K562 (cell line): ENCODE measurements at regions not wholly inside any gene's neighbourhood (a gene's known extent, or its start where the extent isn't known, plus 50 kb on each side); places are given as distances from the start of the nearest gene placed in this dataset.

Experiments used
- ATAC-seq: fragments of 200-7000 bp; cut with Tn5 transposase; 3 replicates; pipeline ENCODE4 v1.9.1; 2020; ENCODE audit warnings: moderate library complexity
- BruUV-seq: library from RNA; stranded (reverse); fragments of 400-500 nt; replicated peaks from 2 replicates; lab custom pipeline; 2021; lab: Mats Ljungman, UMichigan
- CTCF ChIA-PET: fragments of 300-600 bp; formaldehyde crosslinking; extraction: SDS; loops from one replicate; lab custom pipeline; 2021; ENCODE audit warnings: low intra/inter-chr PET ratio; lab: Yijun Ruan, JAX
- POLR2A ChIA-PET: fragments of 300-600, 350-650 bp; sonication (Branson Sonifier 250); formaldehyde crosslinking; extraction: SDS; loops from one replicate; lab custom pipeline; 2021; ENCODE audit warnings: antibody characterized with exemption, inconsistent platforms; lab: Yijun Ruan, JAX
- DNase-seq, 4 experiments: peaks; one replicate each; pipeline versions ENCODE4 v3.0.0 to v3.0.0-alpha.2; 2011 to 2018; ENCODE audit warnings: low spot score in 3 of 4, mixed read lengths in 3 of 4; ENCODE audit errors: extremely low read depth in 1 of 4
- FAIRE-seq: peaks from 2 replicates; lab custom pipeline; 2011; peaks lifted over from hg19 to GRCh38; lab: Jason Lieb, UNC
- H2AFZ ChIP-seq: 2 replicates; pipeline ENCODE4 v1.6.0; 2011; ENCODE audit warnings: low read depth, low read length, control low read depth, inconsistent platforms
- H3K27ac ChIP-seq: fragments of 200-600 bp; 3 replicates; pipeline ENCODE4 v1.8.0; 2011; ENCODE audit warnings: low read depth, mild to moderate bottlenecking, control low read depth, inconsistent platforms, low read length, moderate library complexity, mixed read lengths; ENCODE audit errors: extremely low read depth
- H3K27me3 ChIP-seq, 2 experiments: fragments of 300-600 bp in 1 of 2; 2 replicates in 1 of 2; 3 replicates in 1 of 2; pipeline versions ENCODE4 v1.6.0 to v1.8.0; 2011; ENCODE audit warnings: inconsistent platforms in 2 of 2, low read length in 2 of 2, mild to moderate bottlenecking in 1 of 2, mixed read lengths in 1 of 2, moderate library complexity in 1 of 2; ENCODE audit not compliant: control insufficient read depth in 2 of 2, insufficient read depth in 2 of 2
- H3K36me3 ChIP-seq: fragments of 300-600 bp; 3 replicates; pipeline ENCODE4 v1.8.0; 2011; ENCODE audit warnings: mild to moderate bottlenecking, low read length, inconsistent platforms; ENCODE audit not compliant: control insufficient read depth, insufficient read depth
- H3K4me1 ChIP-seq, 2 experiments: fragments of 200-600 bp in 1 of 2; replicated peaks in 1 of 2; 2 replicates in 1 of 2; 3 replicates in 1 of 2; pipeline versions ENCODE4 v1.5.1 to v1.8.0; 2011; ENCODE audit warnings: inconsistent platforms in 2 of 2, low read length in 2 of 2, mild to moderate bottlenecking in 1 of 2, mixed read lengths in 1 of 2, moderate library complexity in 1 of 2; ENCODE audit not compliant: control insufficient read depth in 2 of 2, insufficient read depth in 2 of 2
- H3K4me2 ChIP-seq: 2 replicates; pipeline ENCODE4 v1.6.1; 2011; ENCODE audit warnings: low read length, control low read depth, inconsistent platforms, mixed read lengths; ENCODE audit not compliant: insufficient read depth
- H3K4me3 ChIP-seq: fragments of 200-600 bp; sonication (generic), shearing (Covaris generic); 2 replicates; pipeline ENCODE4 v1.5.1; 2016; ENCODE audit warnings: control low read depth, inconsistent platforms
- H3K79me2 ChIP-seq: fragments of 200-600 bp; 3 replicates; pipeline ENCODE4 v1.8.0; 2011; ENCODE audit warnings: low read length, inconsistent platforms; ENCODE audit not compliant: control insufficient read depth, insufficient read depth
- H3K9ac ChIP-seq, 2 experiments: 2 replicates each; pipeline versions ENCODE4 v1.6.0 to v1.6.1; 2011; ENCODE audit warnings: low read depth in 2 of 2, low read length in 2 of 2, control low read depth in 1 of 2, inconsistent platforms in 1 of 2, mild to moderate bottlenecking in 1 of 2, mixed read lengths in 1 of 2; ENCODE audit not compliant: insufficient read depth in 1 of 2
- H3K9me1 ChIP-seq: one replicate; pipeline ENCODE4 v1.6.0; 2011; ENCODE audit warnings: inconsistent platforms, mild to moderate bottlenecking, low read length, moderate library complexity; ENCODE audit not compliant: control insufficient read depth, insufficient read depth
- H3K9me3 ChIP-seq: replicated peaks from 2 replicates; pipeline ENCODE4 v1.5.1; 2011; ENCODE audit warnings: low read depth, low read length, inconsistent platforms; ENCODE audit not compliant: control insufficient read depth, insufficient read depth
- H4K20me1 ChIP-seq: replicated peaks from 2 replicates; pipeline ENCODE4 v1.6.1; 2011; ENCODE audit warnings: low read length, inconsistent platforms, mixed read lengths; ENCODE audit not compliant: control insufficient read depth, insufficient read depth
- ARID2 ChIP-seq: fragments of 450-650 bp; IDR thresholded peaks from 2 replicates; pipeline ENCODE4 v1.6.1; 2017; ENCODE audit warnings: antibody characterized with exemption, mild to moderate bottlenecking
- ARNT ChIP-seq, 2 experiments: fragments of 450-650 bp; IDR thresholded peaks; 2 replicates each; pipeline ENCODE4 v1.6.1; 2016; ENCODE audit warnings: mild to moderate bottlenecking in 1 of 2
- CBFB ChIP-seq: sonication (generic); formaldehyde crosslinking; IDR thresholded peaks from 2 replicates; pipeline ENCODE4 v1.4.0; 2020; ENCODE audit warnings: mild to moderate bottlenecking, missing genetic modification reagents
- GABPB2 ChIP-seq: fragments of 250-450 bp; sonication (Bioruptor Pico); conservative IDR thresholded peaks from 2 replicates; pipeline ENCODE4 v1.5.1; 2021; ENCODE audit warnings: mild to moderate bottlenecking
- HDAC8 ChIP-seq: fragments of 450-650 bp; IDR thresholded peaks from 2 replicates; pipeline ENCODE4 v1.6.1; 2016; ENCODE audit warnings: mild to moderate bottlenecking, missing genetic modification characterization, moderate library complexity, missing compliant biosample characterization
- NFE2 ChIP-seq: IDR thresholded peaks from 2 replicates; pipeline ENCODE4 v1.6.1; 2014; ENCODE audit warnings: antibody characterized with exemption, low read depth
- NR2C1 ChIP-seq, 2 experiments: fragments of 450-650 bp; IDR thresholded peaks; 2 replicates each; pipeline ENCODE4 v1.6.1; 2017; ENCODE audit warnings: mild to moderate bottlenecking in 2 of 2, antibody characterized with exemption in 1 of 2, inconsistent platforms in 1 of 2, missing compliant biosample characterization in 1 of 2, missing genetic modification characterization in 1 of 2
- RBM25 ChIP-seq: fragments of 200-400 bp; formaldehyde crosslinking; IDR thresholded peaks from 2 replicates; pipeline ENCODE4 v1.6.1; 2018; ENCODE audit warnings: low read length, low read depth, moderate library complexity; ENCODE audit not compliant: severe bottlenecking
- SMARCB1 ChIP-seq: IDR thresholded peaks from 2 replicates; pipeline ENCODE4 v1.6.1; 2011; ENCODE audit warnings: improper control_type of control experiment, low read depth; ENCODE audit not compliant: insufficient read length
- TFE3 ChIP-seq: fragments of 450-650 bp; formaldehyde crosslinking; IDR thresholded peaks from 2 replicates; pipeline ENCODE4 v1.4.0; 2020; ENCODE audit warnings: mild to moderate bottlenecking, mixed read lengths
- XRCC3 ChIP-seq: fragments of 450-650 bp; IDR thresholded peaks from 2 replicates; pipeline ENCODE4 v1.6.1; 2017; ENCODE audit warnings: mild to moderate bottlenecking, moderate library complexity
- ZEB2 ChIP-seq: fragments of 450-650 bp; IDR thresholded peaks from 2 replicates; pipeline ENCODE4 v1.6.1; 2016
- ZKSCAN1 ChIP-seq: fragments of 150-350 bp; IDR thresholded peaks from 2 replicates; pipeline ENCODE4 v1.6.1; 2016; ENCODE audit warnings: low read depth, low read length
- ZKSCAN8 ChIP-seq: fragments of 200-800 bp; sonication (Bioruptor generic); IDR thresholded peaks from 2 replicates; pipeline ENCODE4 v1.6.1; 2016; ENCODE audit warnings: missing genetic modification characterization, missing compliant biosample characterization
- ZNF197 ChIP-seq: fragments of 200-800 bp; sonication (Bioruptor generic); IDR thresholded peaks from 2 replicates; pipeline ENCODE4 v1.6.1; 2016; ENCODE audit warnings: low read depth, missing genetic modification characterization, missing compliant biosample characterization
- ZNF212 ChIP-seq: fragments of 450-650 bp; formaldehyde crosslinking; IDR thresholded peaks from 2 replicates; pipeline ENCODE4 v1.4.0; 2020; ENCODE audit warnings: mild to moderate bottlenecking
- ZNF695 ChIP-seq: fragments of 450-650 bp; formaldehyde crosslinking; IDR thresholded peaks from 2 replicates; pipeline ENCODE4 v1.4.0; 2020; ENCODE audit warnings: mild to moderate bottlenecking, moderate library complexity
- WGBS: fragments of 100-300 bp; shearing (Covaris generic); methylation state at CpG from one replicate; pipeline ENCODE4 v1.1.6; 2016; ENCODE audit warnings: low coverage, mixed read lengths; ENCODE audit not compliant: insufficient coverage; ENCODE audit errors: missing lambda C conversion rate; 5-methylcytosine and 5-hydroxymethylcytosine counted together
- in situ Hi-C: fragments of 300-500 bp; cut with MboI; formaldehyde crosslinking; loops from 4 replicates; pipeline ENCODE4 v1.15.0; 2018; ENCODE audit warnings: inconsistent platforms, mixed read lengths
- intact Hi-C: fragments of 100-400 bp; cut with micrococcal nuclease; formaldehyde crosslinking; loops from 2 replicates; pipeline ENCODE4 v1.14.2; 2022

GRCh38 chr9:113664181-113664875 lies 200.8 kb downstream of the RGS3 start:
- H3K4me3 ChIP-seq, result no peak overlapping the region
- POLR2A ChIA-PET, result interaction anchor here (0.6 to 1.3 kb wide), 3 partner anchors 12 to 267 kb away, joined by 3 read pairs; partner anchors contain the start of gene ALAD
- TF ChIP-seq TFE3 (CRISPR knock-in tag), result no peak
- TF ChIP-seq, all 486 proteins: peak for 0
- no peaks in the 10 kb centered on the region for H3K4me1 ChIP-seq
- H3K27me3 ChIP-seq, result peaks cover 30 to 56% of the 10 kb centered on the region in 2 experiments
- DNase-seq, result no peak
- no peaks in the 10 kb centered on the region for H3K79me2 ChIP-seq
- H3K4me2 ChIP-seq, result no peak overlapping the region
- CTCF ChIA-PET, result no interaction called here
- H3K9me1 ChIP-seq, result no peaks in the 10 kb centered on the region
- no peak overlapping the region for H3K9ac ChIP-seq
- H4K20me1 ChIP-seq, result peaks cover 3% of the 10 kb centered on the region; the same call in 1 of the 2 replicates
- in situ Hi-C loops, result no loop called here
- no peaks in the 10 kb centered on the region for H3K9me3 ChIP-seq
- no TSS peak for BruUV-seq
- ATAC-seq, result no peak
- H3K27ac ChIP-seq, result no peak overlapping the region
- WGBS, result 6% methylated on average over 16 of the region's 16 CpGs
- H2AFZ ChIP-seq, result no peak overlapping the region
- no peak for FAIRE-seq
- intact Hi-C loops, result no loop called here
- H3K36me3 ChIP-seq, result no peaks in the 10 kb centered on the region

- no peak for FAIRE-seq
- BruUV-seq, result no TSS peak
- peaks cover 3% of the 10 kb centered on the region; the same call in 1 of the 2 replicates for H4K20me1 ChIP-seq
- H3K27ac ChIP-seq, result no peak overlapping the region
- POLR2A ChIA-PET, result interaction anchor here (0.6 kb wide), 1 partner anchor 1062 kb away, joined by 3 read pairs; no protein-coding TSS in a partner anchor
- ATAC-seq, result no peak
- no peak overlapping the region for H3K4me3 ChIP-seq
- intact Hi-C loops, result no loop called here
- H3K9ac ChIP-seq, result no peak overlapping the region
- no peaks in the 10 kb centered on the region for H3K9me3 ChIP-seq
- H3K4me2 ChIP-seq, result no peak overlapping the region
- no peaks in the 10 kb centered on the region for H3K36me3 ChIP-seq
- no peaks in the 10 kb centered on the region for H3K4me1 ChIP-seq
- 0% methylated on average over 1 of the region's 1 CpG for WGBS
- DNase-seq, result no peak
- TF ChIP-seq ZNF197 (CRISPR knock-in tag), result no peak
- TF ChIP-seq ZKSCAN8 (CRISPR knock-in tag), result no peak
- TF ChIP-seq XRCC3, result no peak
- no peak for TF ChIP-seq SMARCB1
- TF ChIP-seq NR2C1 (IDR thresholded peaks at IDR 0.05), result no peak
- TF ChIP-seq NR2C1 (tag; IDR thresholded peaks at IDR 0.05), result no peak
- no peak for TF ChIP-seq HDAC8 (tag)
- no peak for TF ChIP-seq ZNF695 (CRISPR knock-in tag)
- TF ChIP-seq GABPB2 (CRISPR knock-in tag), result no peak
- no peak for TF ChIP-seq ARID2
- no peak for TF ChIP-seq ARNT (IDR thresholded peaks at IDR 0.05)
- no peak for TF ChIP-seq ZNF212 (CRISPR knock-in tag)
- no peak for TF ChIP-seq NFE2
- TF ChIP-seq ZKSCAN1, result no peak
- TF ChIP-seq RBM25, result no peak
- no peak for TF ChIP-seq ZEB2
- no peak for TF ChIP-seq CBFB (CRISPR knock-in tag)
- TF ChIP-seq, all 486 proteins: peak for 0
- no peak overlapping the region for H2AFZ ChIP-seq
- CTCF ChIA-PET, result no interaction called here
- no peaks in the 10 kb centered on the region for H3K79me2 ChIP-seq
- H3K9me1 ChIP-seq, result no peaks in the 10 kb centered on the region
- peaks cover 33 to 56% of the 10 kb centered on the region in 2 experiments for H3K27me3 ChIP-seq
- in situ Hi-C loops, result no loop called here
Measured at GRCh38 chr9:113665064-113665463, 201.5 kb downstream of the RGS3 start.
